ENCODE measurements at regions not wholly inside any gene's neighbourhood (a gene's known extent, or its start where the extent isn't known, plus 50 kb on each side); places are given as distances from the start of the nearest gene placed in this dataset.

DNA sequence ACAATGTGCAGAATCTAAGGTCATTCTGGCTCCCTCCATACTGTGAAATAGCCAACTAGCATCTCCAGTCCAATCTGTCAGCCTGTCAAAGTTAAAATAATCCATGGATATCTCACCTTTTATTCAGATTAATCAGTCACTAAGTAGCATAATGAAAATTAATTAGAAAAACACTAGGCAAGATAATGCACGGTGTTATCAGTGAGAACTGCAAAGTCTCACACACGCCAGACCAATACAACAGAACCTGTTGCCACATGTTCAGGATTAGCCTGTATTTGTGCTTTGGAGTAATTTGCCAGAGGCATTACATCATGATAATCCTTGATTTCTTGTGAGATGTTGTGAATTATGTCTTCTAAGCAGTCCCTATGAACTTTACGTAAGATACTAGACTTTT is 820.4 kb upstream of the ALCAM start:
- TF ChIP-seq, protein P1, sequence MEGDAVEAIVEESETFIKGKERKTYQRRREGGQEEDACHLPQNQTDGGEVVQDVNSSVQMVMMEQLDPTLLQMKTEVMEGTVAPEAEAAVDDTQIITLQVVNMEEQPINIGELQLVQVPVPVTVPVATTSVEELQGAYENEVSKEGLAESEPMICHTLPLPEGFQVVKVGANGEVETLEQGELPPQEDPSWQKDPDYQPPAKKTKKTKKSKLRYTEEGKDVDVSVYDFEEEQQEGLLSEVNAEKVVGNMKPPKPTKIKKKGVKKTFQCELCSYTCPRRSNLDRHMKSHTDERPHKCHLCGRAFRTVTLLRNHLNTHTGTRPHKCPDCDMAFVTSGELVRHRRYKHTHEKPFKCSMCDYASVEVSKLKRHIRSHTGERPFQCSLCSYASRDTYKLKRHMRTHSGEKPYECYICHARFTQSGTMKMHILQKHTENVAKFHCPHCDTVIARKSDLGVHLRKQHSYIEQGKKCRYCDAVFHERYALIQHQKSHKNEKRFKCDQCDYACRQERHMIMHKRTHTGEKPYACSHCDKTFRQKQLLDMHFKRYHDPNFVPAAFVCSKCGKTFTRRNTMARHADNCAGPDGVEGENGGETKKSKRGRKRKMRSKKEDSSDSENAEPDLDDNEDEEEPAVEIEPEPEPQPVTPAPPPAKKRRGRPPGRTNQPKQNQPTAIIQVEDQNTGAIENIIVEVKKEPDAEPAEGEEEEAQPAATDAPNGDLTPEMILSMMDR (IDR thresholded peaks at IDR 0.05) = no peak
- TF ChIP-seq POLR2A (IDR thresholded peaks at IDR 0.05) = no peak
- intact Hi-C loops (cut with DNase I; ENCODE audit: low total_unique reads) = no loop called here

DNA sequence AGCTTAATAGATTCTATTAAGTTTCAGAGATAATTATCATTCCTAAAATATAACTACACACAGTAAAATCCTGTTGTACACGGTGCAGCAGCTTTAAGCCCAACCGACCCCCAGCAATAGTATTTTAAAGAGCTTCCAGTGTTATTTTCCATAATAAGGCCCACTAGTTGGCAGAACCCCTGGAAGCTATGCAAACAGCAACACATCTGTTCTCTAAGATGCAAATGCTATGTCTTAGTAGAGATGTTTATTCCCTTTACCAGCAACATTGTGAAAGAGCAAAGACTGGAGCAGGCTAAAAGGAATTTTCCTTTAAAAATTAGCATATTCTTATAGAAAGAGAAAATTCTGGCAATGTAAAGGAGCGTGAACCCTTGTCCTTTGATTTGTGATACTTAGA is 819.7 kb upstream of the ALCAM start:
- intact Hi-C loops (cut with DNase I; ENCODE audit: low total_unique reads) = no loop called here
- Histone ChIP-seq H3K4me3 (no peak overlapping the region), H3K4me1 (no peaks in the 10 kb centered on the region), H3K27me3 (no peaks in the 10 kb centered on the region), H3K27ac (no peak overlapping the region), H3K36me3 (no peaks in the 10 kb centered on the region), H3K9me3 (no peaks in the 10 kb centered on the region)
- TF ChIP-seq, protein P1 (IDR thresholded peaks at IDR 0.05) = no peak
- no peak for TF ChIP-seq POLR2A (IDR thresholded peaks at IDR 0.05)
- no peak for DNase-seq

More for the DNA sequence above, 820.4 kb upstream of the ALCAM start:
- no peak for DNase-seq
- no peak overlapping the region for H3K4me3 ChIP-seq
- H3K27me3 ChIP-seq = no peaks in the 10 kb centered on the region
- H3K27ac ChIP-seq = no peak overlapping the region
- no peaks in the 10 kb centered on the region for H3K9me3 ChIP-seq
- no peaks in the 10 kb centered on the region for H3K36me3 ChIP-seq
- no peaks in the 10 kb centered on the region for H3K4me1 ChIP-seq

DNA sequence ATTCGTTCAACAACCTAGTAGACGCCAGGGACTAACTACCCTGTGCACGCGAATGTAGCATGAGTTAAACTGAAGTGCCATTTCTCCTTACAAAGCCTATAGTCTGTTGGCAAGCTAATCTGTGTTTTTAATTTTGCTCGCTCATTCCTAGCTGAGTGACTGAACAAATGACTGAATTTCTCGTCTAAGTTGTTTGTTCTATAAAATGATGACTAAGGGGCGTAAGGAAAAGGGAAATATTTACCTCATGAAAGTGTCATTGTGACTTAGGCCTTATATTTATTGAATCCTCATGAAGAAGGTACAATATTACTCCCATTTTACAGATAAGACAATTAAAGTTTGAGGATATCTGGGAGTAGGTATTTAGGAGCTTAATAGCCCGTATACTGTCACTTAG is 818.3 kb upstream of the ALCAM start:
- TF ChIP-seq, protein P1 (IDR thresholded peaks at IDR 0.05) = no peak
- no peak for TF ChIP-seq POLR2A (IDR thresholded peaks at IDR 0.05)
- Histone ChIP-seq H3K4me3 (no peak overlapping the region), H3K36me3 (no peaks in the 10 kb centered on the region), H3K27me3 (no peaks in the 10 kb centered on the region), H3K4me1 (no peaks in the 10 kb centered on the region), H3K9me3 (no peaks in the 10 kb centered on the region), H3K27ac (no peak overlapping the region)
- DNase-seq = no peak
- intact Hi-C loops (cut with DNase I; ENCODE audit: low total_unique reads) = no loop called here

DNA sequence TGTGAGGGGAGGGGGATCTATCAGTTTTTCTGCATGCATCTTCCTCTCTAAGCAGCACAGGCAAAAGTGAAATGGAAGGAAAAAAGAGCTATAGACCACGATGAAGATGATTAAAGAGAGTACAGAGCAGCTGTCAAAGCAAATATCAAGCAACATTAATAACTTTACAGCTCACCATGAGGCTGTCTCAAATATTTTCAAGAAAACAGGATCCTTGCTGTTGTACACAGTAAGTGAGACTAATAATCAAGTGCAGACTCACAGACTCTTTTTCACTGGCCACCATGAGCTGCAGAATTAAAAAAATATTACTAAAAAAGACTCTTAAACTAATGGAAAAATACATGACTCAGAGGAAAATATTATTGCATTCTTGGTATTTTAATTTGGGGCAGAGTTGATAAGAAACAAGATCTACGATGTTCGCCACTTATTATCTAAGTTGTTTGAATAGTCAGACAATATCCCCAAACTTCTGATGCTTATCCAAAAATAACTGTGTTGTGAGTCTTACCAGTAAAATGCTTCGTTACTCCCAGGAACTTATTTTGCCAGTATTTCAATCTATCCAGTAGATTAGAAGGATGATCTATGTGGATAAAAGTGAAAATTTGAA is 817.5 kb upstream of the ALCAM start:
- DNase-seq = no peak

DNA sequence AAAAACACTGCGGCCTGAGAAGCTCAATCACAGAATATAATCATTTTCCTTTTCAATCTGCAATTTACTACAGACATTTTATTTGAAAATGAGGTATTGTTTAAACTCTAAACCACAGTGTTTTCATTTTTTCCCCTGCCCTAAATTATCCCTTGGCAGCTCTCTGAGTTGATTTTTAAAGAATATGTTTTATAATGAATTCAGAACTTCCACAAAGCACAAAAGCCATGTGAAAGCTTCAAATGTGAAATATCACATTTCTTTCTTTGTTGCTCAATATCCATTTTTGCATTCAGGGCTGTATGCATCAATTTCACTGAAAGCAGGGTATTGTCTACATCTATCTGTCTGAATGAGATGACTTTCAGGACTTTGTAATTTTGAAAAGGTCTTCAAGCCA is 813.6 kb upstream of the ALCAM start:
- intact Hi-C loops (cut with DNase I; ENCODE audit: low total_unique reads) = no loop called here
- Histone ChIP-seq H3K27ac (no peak overlapping the region), H3K9me3 (no peaks in the 10 kb centered on the region), H3K4me3 (no peak overlapping the region), H3K27me3 (no peaks in the 10 kb centered on the region), H3K4me1 (no peaks in the 10 kb centered on the region), H3K36me3 (no peaks in the 10 kb centered on the region)
- TF ChIP-seq, protein P1 (IDR thresholded peaks at IDR 0.05) = no peak
- no peak for TF ChIP-seq POLR2A (IDR thresholded peaks at IDR 0.05)
- DNase-seq = no peak

More for the DNA sequence above, 817.5 kb upstream of the ALCAM start:
- Histone ChIP-seq H3K9me3 (no peaks in the 10 kb centered on the region), H3K4me1 (no peaks in the 10 kb centered on the region), H3K27me3 (no peaks in the 10 kb centered on the region), H3K36me3 (no peaks in the 10 kb centered on the region), H3K27ac (no peak overlapping the region), H3K4me3 (no peak overlapping the region)
- intact Hi-C loops (cut with DNase I; ENCODE audit: low total_unique reads) = no loop called here
- TF ChIP-seq, protein P1 (IDR thresholded peaks at IDR 0.05) = no peak
- no peak for TF ChIP-seq POLR2A (IDR thresholded peaks at IDR 0.05)
